SK-N-SH treated with all-trans-retinoic acid at 6 μM for 48 hours (cell line): ENCODE measurements at regions not wholly inside any gene's neighbourhood (a gene's known extent, or its start where the extent isn't known, plus 50 kb on each side); places are given as distances from the start of the nearest gene placed in this dataset.

Experiments used
- ATAC-seq: fragments of 200-7000 bp; cut with Tn5 transposase; 3 replicates; pipeline ENCODE4 v1.9.1; 2020; ENCODE audit warnings: mild to moderate bottlenecking, moderate library complexity
- ARNTL ChIP-seq: fragments of 450-650 bp; formaldehyde crosslinking; IDR thresholded peaks from 2 replicates; pipeline ENCODE4 v1.5.0; 2020; ENCODE audit warnings: low read depth, mild to moderate bottlenecking, moderate library complexity, borderline replicate concordance
- BACH2 ChIP-seq: fragments of 250-450 bp; sonication (Bioruptor Pico); IDR thresholded peaks from 2 replicates; pipeline ENCODE4 v1.9.0; 2021; ENCODE audit warnings: mild to moderate bottlenecking, borderline replicate concordance
- CREB5 ChIP-seq: fragments of 250-450 bp; sonication (Bioruptor Pico); IDR thresholded peaks from 2 replicates; pipeline ENCODE4 v1.5.1; 2020; ENCODE audit warnings: low read depth, mild to moderate bottlenecking, moderate library complexity
- CSDC2 ChIP-seq: fragments of 250-450 bp; sonication (Bioruptor Pico); IDR thresholded peaks from 2 replicates; pipeline ENCODE4 v1.5.0; 2020; ENCODE audit warnings: mild to moderate bottlenecking, moderate library complexity
- CSRNP3 ChIP-seq: fragments of 250-450 bp; sonication (Bioruptor Pico); IDR thresholded peaks from 2 replicates; pipeline ENCODE4 v1.5.1; 2021; ENCODE audit warnings: mild to moderate bottlenecking, moderate library complexity
- ESRRG ChIP-seq: fragments of 250-450 bp; sonication (Bioruptor Pico); IDR thresholded peaks from 2 replicates; pipeline ENCODE4 v1.6.1; 2021; ENCODE audit warnings: mild to moderate bottlenecking
- GLIS3 ChIP-seq: fragments of 250-450 bp; sonication (Bioruptor Pico); IDR thresholded peaks from 2 replicates; pipeline ENCODE4 v1.5.0; 2020; ENCODE audit warnings: mild to moderate bottlenecking, moderate library complexity
- ISL1 ChIP-seq: fragments of 250-450 bp; sonication (Bioruptor Pico); IDR thresholded peaks from 2 replicates; pipeline ENCODE4 v2.1.2; 2022; ENCODE audit warnings: mild to moderate bottlenecking, moderate library complexity
- OSR1 ChIP-seq: fragments of 250-450 bp; sonication (Bioruptor Pico); IDR thresholded peaks from 2 replicates; pipeline ENCODE4 v1.8.0; 2022; ENCODE audit warnings: moderate library complexity, mild to moderate bottlenecking, inconsistent platforms
- POU6F1 ChIP-seq: fragments of 250-450 bp; sonication (Bioruptor Pico); IDR thresholded peaks from 2 replicates; pipeline ENCODE4 v1.8.0; 2021; ENCODE audit warnings: low read depth, mild to moderate bottlenecking, moderate library complexity, borderline replicate concordance
- PPARA ChIP-seq: fragments of 250-450 bp; sonication (Bioruptor Pico); IDR thresholded peaks from 2 replicates; pipeline ENCODE4 v1.5.0; 2020; ENCODE audit warnings: mild to moderate bottlenecking, borderline replicate concordance
- RARB ChIP-seq: fragments of 250-450 bp; sonication (Bioruptor Pico); IDR thresholded peaks from 2 replicates; pipeline ENCODE4 v1.8.0; 2021; ENCODE audit warnings: mild to moderate bottlenecking, moderate library complexity
- SNAI2 ChIP-seq: fragments of 250-450 bp; sonication (Bioruptor Pico); IDR thresholded peaks from 2 replicates; pipeline ENCODE4 v1.5.0; 2020; ENCODE audit warnings: mild to moderate bottlenecking, moderate library complexity
- TCF4 ChIP-seq: fragments of 250-450 bp; sonication (Bioruptor Pico); IDR thresholded peaks from 2 replicates; pipeline ENCODE4 v1.8.0; 2021; ENCODE audit warnings: mild to moderate bottlenecking, moderate library complexity, borderline replicate concordance
- TOX ChIP-seq: fragments of 250-450 bp; sonication (Bioruptor Pico); IDR thresholded peaks from 2 replicates; pipeline ENCODE4 v1.8.0; 2021; ENCODE audit warnings: mild to moderate bottlenecking, moderate library complexity, borderline replicate concordance
- TSHZ2 ChIP-seq: fragments of 250-450 bp; sonication (Bioruptor Pico); IDR thresholded peaks from 2 replicates; pipeline ENCODE4 v1.5.0; 2020; ENCODE audit warnings: mild to moderate bottlenecking, moderate library complexity
- ZFP3 ChIP-seq: fragments of 250-450 bp; sonication (Bioruptor Pico); IDR thresholded peaks from 2 replicates; pipeline ENCODE4 v1.5.0; 2020; ENCODE audit warnings: mild to moderate bottlenecking, moderate library complexity
- ZFP30 ChIP-seq: fragments of 450-650 bp; formaldehyde crosslinking; IDR thresholded peaks from 2 replicates; pipeline ENCODE4 v1.5.0; 2022; ENCODE audit warnings: mild to moderate bottlenecking, moderate library complexity
- ZNF565 ChIP-seq: fragments of 450-650 bp; formaldehyde crosslinking; conservative IDR thresholded peaks from 2 replicates; pipeline ENCODE4 v1.5.0; 2020; ENCODE audit warnings: low read depth, mild to moderate bottlenecking, moderate library complexity
- ZNF70 ChIP-seq: fragments of 450-650 bp; formaldehyde crosslinking; IDR thresholded peaks from 2 replicates; pipeline ENCODE4 v1.5.0; 2020; ENCODE audit warnings: mild to moderate bottlenecking, moderate library complexity
- ZNF8 ChIP-seq: fragments of 450-650 bp; formaldehyde crosslinking; IDR thresholded peaks from 2 replicates; pipeline ENCODE4 v1.5.0; 2020; ENCODE audit warnings: mild to moderate bottlenecking, moderate library complexity

- no peak for ATAC-seq
Measured at GRCh38 chr12:46437469-46437868, 64.9 kb upstream of the SLC38A2 start.

GRCh38 chr12:46436747-46437146 lies 64.2 kb upstream of the SLC38A2 start:
- ATAC-seq: no peak
- TF ChIP-seq CSRNP3 (CRISPR knock-in tag): no peak
- no peak for TF ChIP-seq TOX (CRISPR knock-in tag)
- TF ChIP-seq TCF4 (CRISPR knock-in tag): no peak
- TF ChIP-seq OSR1 (CRISPR knock-in tag): no peak
- no peak for TF ChIP-seq TSHZ2 (CRISPR knock-in tag)
- no peak for TF ChIP-seq ISL1 (CRISPR knock-in tag)
- TF ChIP-seq ZNF565: no peak
- no peak for TF ChIP-seq GLIS3 (CRISPR knock-in tag)

More at GRCh38 chr12:46437469-46437868, 64.9 kb upstream of the SLC38A2 start:
- TF ChIP-seq ISL1 (CRISPR knock-in tag) (peak; percentile 55), CREB5 (no peak)

- TF ChIP-seq POU6F1: no peak
- no peak for ATAC-seq
Measured at GRCh38 chr12:46435625-46436024, 63.1 kb upstream of the SLC38A2 start.

- TF ChIP-seq ARNTL (CRISPR knock-in tag) (no peak), ISL1 (CRISPR knock-in tag) (no peak), POU6F1 (no peak), BACH2 (CRISPR knock-in tag) (no peak), ZNF8 (no peak), ZFP30 (CRISPR knock-in tag) (no peak), CSRNP3 (CRISPR knock-in tag) (no peak), ZFP3 (CRISPR knock-in tag) (no peak), GLIS3 (CRISPR knock-in tag) (no peak), CSDC2 (CRISPR knock-in tag) (no peak), ESRRG (CRISPR knock-in tag) (no peak), RARB (no peak), TCF4 (CRISPR knock-in tag) (no peak), SNAI2 (CRISPR knock-in tag) (no peak), ZNF565 (no peak), ZNF70 (CRISPR knock-in tag) (no peak), CREB5 (no peak), PPARA (CRISPR knock-in tag) (no peak)
Measured at GRCh38 chr12:46435029-46435428, 62.5 kb upstream of the SLC38A2 start.

More at GRCh38 chr12:46435029-46435428, 62.5 kb upstream of the SLC38A2 start:
- no peak for ATAC-seq
